SJCRH30 (cell line): ENCODE measurements at regions not wholly inside any gene's neighbourhood (a gene's known extent, or its start where the extent isn't known, plus 50 kb on each side); places are given as distances from the start of the nearest gene placed in this dataset.
"Not testable (repeated sequence)": the region's sequence is repeated elsewhere in the genome, so short reads cannot be mapped to it uniquely, and the experiment has no call there.

Source experiments
- DNase-seq, 2 experiments: peaks; one replicate each; pipeline ENCODE4 v3.0.0-alpha.2; 2015 to 2020
- H3K27ac ChIP-seq: fragments of 250-450 bp; sonication (Bioruptor Pico); 2 replicates; pipeline ENCODE4 v1.5.1; 2020; ENCODE audit warnings: mild to moderate bottlenecking, moderate library complexity
- H3K27me3 ChIP-seq: fragments of 250-450 bp; sonication (Bioruptor Pico); 2 replicates; pipeline ENCODE4 v1.5.1; 2020; ENCODE audit warnings: mild to moderate bottlenecking, moderate library complexity
- H3K36me3 ChIP-seq: fragments of 250-450 bp; sonication (Bioruptor Pico); 2 replicates; pipeline ENCODE4 v1.5.1; 2020; ENCODE audit warnings: mild to moderate bottlenecking, moderate library complexity
- H3K4me1 ChIP-seq: fragments of 250-450 bp; sonication (Bioruptor Pico); 2 replicates; pipeline ENCODE4 v1.5.1; 2020; ENCODE audit warnings: mild to moderate bottlenecking, moderate library complexity
- H3K4me3 ChIP-seq: fragments of 250-450 bp; sonication (Bioruptor Pico); 2 replicates; pipeline ENCODE4 v1.5.1; 2020; ENCODE audit warnings: mild to moderate bottlenecking, moderate library complexity
- H3K9me3 ChIP-seq: fragments of 250-450 bp; sonication (Bioruptor Pico); replicated peaks from 2 replicates; pipeline ENCODE4 v1.5.1; 2020; ENCODE audit warnings: mild to moderate bottlenecking, moderate library complexity

GRCh38 chr15:38795471-38796245, 231.0 kb upstream of the RASGRP1 start:
- no peak for DNase-seq
- H3K9me3 ChIP-seq: peaks cover 9% of the 10 kb centered on the region; the same call in 1 of the 2 replicates
- H3K4me3 ChIP-seq: no peak overlapping the region
- H3K36me3 ChIP-seq: no peaks in the 10 kb centered on the region
- H3K27ac ChIP-seq: no peak overlapping the region
- no peaks in the 10 kb centered on the region for H3K27me3 ChIP-seq
- no peaks in the 10 kb centered on the region; the same call in 1 of the 2 replicates for H3K4me1 ChIP-seq

- peaks cover 9% of the 10 kb centered on the region; the same call in 1 of the 2 replicates for H3K9me3 ChIP-seq
- H3K4me3 ChIP-seq: no peak overlapping the region
- H3K4me1 ChIP-seq: no peaks in the 10 kb centered on the region; the same call in 1 of the 2 replicates
- no peak overlapping the region for H3K27ac ChIP-seq
- H3K36me3 ChIP-seq: no peaks in the 10 kb centered on the region
- no peak for DNase-seq
- no peaks in the 10 kb centered on the region for H3K27me3 ChIP-seq
Measured at GRCh38 chr15:38796589-38796988, 232.0 kb upstream of the RASGRP1 start.

GRCh38 chr15:38797506-38797905, 232.9 kb upstream of the RASGRP1 start:
- H3K27me3 ChIP-seq, H3K4me1 ChIP-seq, H3K27ac ChIP-seq, H3K9me3 ChIP-seq, DNase-seq, H3K4me3 ChIP-seq, H3K36me3 ChIP-seq: not testable (repeated sequence)

GRCh38 chr15:38799202-38799601, 234.6 kb upstream of the RASGRP1 start:
- H3K4me3 ChIP-seq, H3K9me3 ChIP-seq, H3K27ac ChIP-seq, H3K27me3 ChIP-seq, H3K4me1 ChIP-seq, DNase-seq, H3K36me3 ChIP-seq: not testable (repeated sequence)

GRCh38 chr15:38809621-38810020, 245.0 kb upstream of the RASGRP1 start:
- Histone ChIP-seq H3K27ac (no peak overlapping the region), H3K36me3 (no peaks in the 10 kb centered on the region), H3K9me3 (peaks cover 4% of the 10 kb centered on the region; the same call in 1 of the 2 replicates), H3K4me3 (no peak overlapping the region), H3K27me3 (no peaks in the 10 kb centered on the region), H3K4me1 (no peaks in the 10 kb centered on the region)
- DNase-seq: no peak

- no peaks in the 10 kb centered on the region for H3K36me3 ChIP-seq
- H3K4me1 ChIP-seq: no peaks in the 10 kb centered on the region
- H3K9me3 ChIP-seq: peaks cover under 1% of the 10 kb centered on the region; the same call in 1 of the 2 replicates
- no peak overlapping the region for H3K4me3 ChIP-seq
- no peak for DNase-seq
- H3K27ac ChIP-seq: no peak overlapping the region
- H3K27me3 ChIP-seq: no peaks in the 10 kb centered on the region
Measured at GRCh38 chr15:38810686-38811085, 246.1 kb upstream of the RASGRP1 start.

GRCh38 chr15:38814254-38814653, 249.6 kb upstream of the RASGRP1 start:
- H3K36me3 ChIP-seq, H3K27ac ChIP-seq, H3K9me3 ChIP-seq, DNase-seq, H3K4me3 ChIP-seq, H3K27me3 ChIP-seq: not testable (repeated sequence)
- H3K4me1 ChIP-seq: peaks cover 24% of the 10 kb centered on the region

GRCh38 chr15:38814891-38815290, 250.3 kb upstream of the RASGRP1 start:
- no peaks in the 10 kb centered on the region for H3K36me3 ChIP-seq
- DNase-seq: no peak
- H3K27me3 ChIP-seq: no peaks in the 10 kb centered on the region
- H3K9me3 ChIP-seq: no peaks in the 10 kb centered on the region; the same call in 1 of the 2 replicates
- peaks cover 30% of the 10 kb centered on the region for H3K4me1 ChIP-seq
- H3K27ac ChIP-seq: no peak overlapping the region
- H3K4me3 ChIP-seq: no peak overlapping the region

GRCh38 chr15:38817427-38818156, 253.0 kb upstream of the RASGRP1 start:
- Histone ChIP-seq H3K27ac (peak overlapping the region; percentile 48), H3K9me3 (peaks cover 2% of the 10 kb centered on the region; the same call in 1 of the 2 replicates), H3K27me3 (no peaks in the 10 kb centered on the region), H3K36me3 (no peaks in the 10 kb centered on the region), H3K4me1 (peaks cover 41% of the 10 kb centered on the region), H3K4me3 (peak overlapping the region; percentile 34)
- DNase-seq: peak; percentile 84 to 92

- H3K27ac ChIP-seq: peak overlapping the region; percentile 48
- H3K4me1 ChIP-seq: peaks cover 41% of the 10 kb centered on the region
- H3K27me3 ChIP-seq: no peaks in the 10 kb centered on the region
- peaks cover 2% of the 10 kb centered on the region; the same call in 1 of the 2 replicates for H3K9me3 ChIP-seq
- peak; percentile 85 to 92 for DNase-seq
- H3K4me3 ChIP-seq: peak overlapping the region; percentile 34
- no peaks in the 10 kb centered on the region for H3K36me3 ChIP-seq
Measured at GRCh38 chr15:38818157-38818790, 253.7 kb upstream of the RASGRP1 start.

- H3K27me3 ChIP-seq: no peaks in the 10 kb centered on the region
- peaks cover 41% of the 10 kb centered on the region for H3K4me1 ChIP-seq
- H3K27ac ChIP-seq: peak overlapping the region; percentile 48
- DNase-seq: peak; percentile 57 to 78
- 0 out of 2 replicates have a peak, but pooled peaks cover 2% of the 10 kb centered on the region for H3K9me3 ChIP-seq
- H3K4me3 ChIP-seq: no peak overlapping the region
- H3K36me3 ChIP-seq: no peaks in the 10 kb centered on the region
Measured at GRCh38 chr15:38819387-38819950, 254.9 kb upstream of the RASGRP1 start.

- Histone ChIP-seq H3K36me3 (no peaks in the 10 kb centered on the region), H3K4me1 (peaks cover 47% of the 10 kb centered on the region)
Measured at GRCh38 chr15:38823263-38823662, 258.6 kb upstream of the RASGRP1 start.

GRCh38 chr15:38824719-38825118, 260.1 kb upstream of the RASGRP1 start:
- Histone ChIP-seq H3K36me3 (no peaks in the 10 kb centered on the region), H3K4me3 (no peak overlapping the region), H3K9me3 (0 out of 2 replicates have a peak, but pooled peaks cover 2% of the 10 kb centered on the region), H3K27ac (no peak overlapping the region), H3K27me3 (no peaks in the 10 kb centered on the region), H3K4me1 (peaks cover 47% of the 10 kb centered on the region)
- no peak for DNase-seq

More at GRCh38 chr15:38823263-38823662, 258.6 kb upstream of the RASGRP1 start:
- no peak overlapping the region for H3K27ac ChIP-seq
- 0 out of 2 replicates have a peak, but pooled peaks cover 2% of the 10 kb centered on the region for H3K9me3 ChIP-seq
- no peaks in the 10 kb centered on the region for H3K27me3 ChIP-seq
- DNase-seq: no peak
- no peak overlapping the region for H3K4me3 ChIP-seq

GRCh38 chr15:38826880-38827279, 262.3 kb upstream of the RASGRP1 start:
- Histone ChIP-seq H3K27ac (peak overlapping the region; percentile 99), H3K36me3 (no peaks in the 10 kb centered on the region), H3K9me3 (peaks cover 3% of the 10 kb centered on the region; the same call in 1 of the 2 replicates), H3K27me3 (no peaks in the 10 kb centered on the region), H3K4me1 (peaks cover 44% of the 10 kb centered on the region), H3K4me3 (no peak overlapping the region)
- no peak for DNase-seq
